ENCODE measurements at regions not wholly inside any gene's neighbourhood (a gene's known extent, or its start where the extent isn't known, plus 50 kb on each side); places are given as distances from the start of the nearest gene placed in this dataset.

GRCh38 chr9:16307626-16308195 lies 562.8 kb downstream of the BNC2 start:
- no peaks in the 10 kb centered on the region for H3K27me3 ChIP-seq (ENCODE audit: insufficient read depth, low read length)
- H3K4me3 ChIP-seq (ENCODE audit: low read depth, low read length, poor library complexity, severe bottlenecking): no peak overlapping the region
- no peak overlapping the region for H3K9ac ChIP-seq (ENCODE audit: low read length)
- H3K27ac ChIP-seq (ENCODE audit: low read depth, low read length, poor library complexity, severe bottlenecking): no peak overlapping the region
- H3F3A ChIP-seq (ENCODE audit: insufficient read depth, low read length): no peaks in the 10 kb centered on the region
- H3K4me1 ChIP-seq (ENCODE audit: insufficient read depth, low read length, severe bottlenecking): no peaks in the 10 kb centered on the region
- H3K4me2 ChIP-seq (ENCODE audit: low read length): no peak overlapping the region
- no peaks in the 10 kb centered on the region for H3K79me2 ChIP-seq (ENCODE audit: insufficient read depth, low read length)
- no peak overlapping the region for H2AFZ ChIP-seq (ENCODE audit: low read length)
- no peaks in the 10 kb centered on the region for H3K36me3 ChIP-seq (ENCODE audit: insufficient read depth, low read length)
- no peaks in the 10 kb centered on the region for H3K9me2 ChIP-seq (ENCODE audit: low read depth, low read length)
- TF ChIP-seq EZH2 (IDR thresholded peaks at IDR 0.05; ENCODE audit: borderline replicate concordance, low read length) (no peak), CTCF (IDR thresholded peaks at IDR 0.05; ENCODE audit: low read length) (no peak)
- no peaks in the 10 kb centered on the region for H3K9me3 ChIP-seq (ENCODE audit: low read length)
- no peaks in the 10 kb centered on the region for H4K20me1 ChIP-seq (ENCODE audit: insufficient read depth, low read length)

GRCh38 chr9:16308645-16309044 lies 561.8 kb downstream of the BNC2 start:
- Histone ChIP-seq H2AFZ (ENCODE audit: low read length) (no peak overlapping the region), H3K27me3 (ENCODE audit: insufficient read depth, low read length) (no peaks in the 10 kb centered on the region), H4K20me1 (ENCODE audit: insufficient read depth, low read length) (no peaks in the 10 kb centered on the region), H3K4me3 (ENCODE audit: low read depth, low read length, poor library complexity, severe bottlenecking) (no peak overlapping the region), H3K27ac (ENCODE audit: low read depth, low read length, poor library complexity, severe bottlenecking) (no peak overlapping the region), H3K9me3 (ENCODE audit: low read length) (no peaks in the 10 kb centered on the region), H3K36me3 (ENCODE audit: insufficient read depth, low read length) (no peaks in the 10 kb centered on the region), H3F3A (ENCODE audit: insufficient read depth, low read length) (no peaks in the 10 kb centered on the region), H3K9ac (ENCODE audit: low read length) (no peak overlapping the region), H3K79me2 (ENCODE audit: insufficient read depth, low read length) (no peaks in the 10 kb centered on the region), H3K4me2 (ENCODE audit: low read length) (no peak overlapping the region), H3K4me1 (ENCODE audit: insufficient read depth, low read length, severe bottlenecking) (no peaks in the 10 kb centered on the region), H3K9me2 (ENCODE audit: low read depth, low read length) (no peaks in the 10 kb centered on the region)
- no peak for TF ChIP-seq CTCF (IDR thresholded peaks at IDR 0.05; ENCODE audit: low read length)
- no peak for TF ChIP-seq EZH2 (IDR thresholded peaks at IDR 0.05; ENCODE audit: borderline replicate concordance, low read length)

- no peak overlapping the region for H2AFZ ChIP-seq (ENCODE audit: low read length)
- no peak overlapping the region for H3K9ac ChIP-seq (ENCODE audit: low read length)
- no peak overlapping the region for H3K4me3 ChIP-seq (ENCODE audit: low read depth, low read length, poor library complexity, severe bottlenecking)
- H3K36me3 ChIP-seq (ENCODE audit: insufficient read depth, low read length): no peaks in the 10 kb centered on the region
- no peaks in the 10 kb centered on the region for H3K9me2 ChIP-seq (ENCODE audit: low read depth, low read length)
- no peaks in the 10 kb centered on the region for H3K79me2 ChIP-seq (ENCODE audit: insufficient read depth, low read length)
- H3K27ac ChIP-seq (ENCODE audit: low read depth, low read length, poor library complexity, severe bottlenecking): no peak overlapping the region
- H3K9me3 ChIP-seq (ENCODE audit: low read length): no peaks in the 10 kb centered on the region
- TF ChIP-seq EZH2 (IDR thresholded peaks at IDR 0.05; ENCODE audit: borderline replicate concordance, low read length): no peak
- TF ChIP-seq CTCF (IDR thresholded peaks at IDR 0.05; ENCODE audit: low read length): no peak
- H3K4me1 ChIP-seq (ENCODE audit: insufficient read depth, low read length, severe bottlenecking): no peaks in the 10 kb centered on the region
- no peaks in the 10 kb centered on the region for H3K27me3 ChIP-seq (ENCODE audit: insufficient read depth, low read length)
- H3F3A ChIP-seq (ENCODE audit: insufficient read depth, low read length): no peaks in the 10 kb centered on the region
- H3K4me2 ChIP-seq (ENCODE audit: low read length): no peak overlapping the region
- no peaks in the 10 kb centered on the region for H4K20me1 ChIP-seq (ENCODE audit: insufficient read depth, low read length)
These were observed 561.4 kb downstream of the BNC2 start for GRCh38 chr9:16309082-16309468.

Measured in OCI-LY1 (cell line).